ENCODE measurements at regions not wholly inside any gene's neighbourhood (a gene's known extent, or its start where the extent isn't known, plus 50 kb on each side); places are given as distances from the start of the nearest gene placed in this dataset.

DNA sequence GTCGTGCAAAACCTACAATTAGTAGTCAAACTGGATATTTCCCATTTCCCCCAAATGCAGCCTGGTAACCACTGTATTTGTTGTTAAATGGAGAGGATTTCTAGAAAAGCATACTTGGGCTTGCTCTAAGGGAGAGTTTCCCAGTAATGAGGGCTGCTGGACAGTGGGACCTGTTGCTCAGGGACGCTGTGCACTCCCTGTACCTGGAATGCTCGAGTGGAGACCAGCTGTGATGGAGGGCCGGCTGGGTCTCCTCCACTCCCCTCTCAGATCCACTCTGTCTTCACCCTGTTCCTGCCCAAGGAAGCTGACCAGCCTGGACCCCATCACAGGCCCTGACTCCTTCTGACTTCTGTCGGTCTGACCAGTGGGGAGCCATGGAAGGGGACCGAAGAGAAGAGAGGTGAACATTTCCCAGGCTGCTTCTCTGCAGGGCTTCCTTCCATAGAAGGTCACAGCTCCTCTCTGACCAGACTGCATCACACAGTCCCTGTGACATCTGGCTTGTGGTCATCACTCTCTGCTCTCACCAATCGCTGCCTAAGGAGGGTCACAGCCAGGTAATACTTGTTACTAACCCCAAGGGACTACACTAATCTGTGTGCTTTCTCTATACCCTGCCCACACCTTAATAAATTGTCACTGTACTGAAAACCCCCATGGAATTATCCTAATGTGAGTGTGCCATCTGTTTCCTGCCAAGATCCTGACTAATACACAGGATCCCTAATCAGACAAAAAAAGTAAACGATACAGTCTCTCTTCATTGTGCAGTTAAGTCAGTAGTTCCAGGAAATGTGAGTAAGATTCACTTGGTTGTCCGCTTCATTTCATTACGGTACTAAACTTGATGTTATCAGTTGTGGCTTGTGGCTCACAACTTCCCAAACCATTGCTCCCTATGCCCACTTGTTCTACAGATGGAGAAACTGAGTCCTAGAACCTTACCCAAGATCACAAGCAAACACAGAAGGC lies 102.4 kb downstream of the CCT6B start:
- TF ChIP-seq, protein P1, sequence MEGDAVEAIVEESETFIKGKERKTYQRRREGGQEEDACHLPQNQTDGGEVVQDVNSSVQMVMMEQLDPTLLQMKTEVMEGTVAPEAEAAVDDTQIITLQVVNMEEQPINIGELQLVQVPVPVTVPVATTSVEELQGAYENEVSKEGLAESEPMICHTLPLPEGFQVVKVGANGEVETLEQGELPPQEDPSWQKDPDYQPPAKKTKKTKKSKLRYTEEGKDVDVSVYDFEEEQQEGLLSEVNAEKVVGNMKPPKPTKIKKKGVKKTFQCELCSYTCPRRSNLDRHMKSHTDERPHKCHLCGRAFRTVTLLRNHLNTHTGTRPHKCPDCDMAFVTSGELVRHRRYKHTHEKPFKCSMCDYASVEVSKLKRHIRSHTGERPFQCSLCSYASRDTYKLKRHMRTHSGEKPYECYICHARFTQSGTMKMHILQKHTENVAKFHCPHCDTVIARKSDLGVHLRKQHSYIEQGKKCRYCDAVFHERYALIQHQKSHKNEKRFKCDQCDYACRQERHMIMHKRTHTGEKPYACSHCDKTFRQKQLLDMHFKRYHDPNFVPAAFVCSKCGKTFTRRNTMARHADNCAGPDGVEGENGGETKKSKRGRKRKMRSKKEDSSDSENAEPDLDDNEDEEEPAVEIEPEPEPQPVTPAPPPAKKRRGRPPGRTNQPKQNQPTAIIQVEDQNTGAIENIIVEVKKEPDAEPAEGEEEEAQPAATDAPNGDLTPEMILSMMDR (conservative IDR thresholded peaks at IDR 0.05 in 1 of 2, IDR thresholded peaks at IDR 0.05 in 1 of 2; ENCODE audit: low read depth in 1 of 2, low read length in 2 of 2), result no peak
- TF ChIP-seq EZH2 (IDR thresholded peaks at IDR 0.05; ENCODE audit: low read length, missing control alignments), result no peak

Data from fibroblast of lung (primary cell).